ENCODE measurements at regions not wholly inside any gene's neighbourhood (a gene's known extent, or its start where the extent isn't known, plus 50 kb on each side); places are given as distances from the start of the nearest gene placed in this dataset.

DNA sequence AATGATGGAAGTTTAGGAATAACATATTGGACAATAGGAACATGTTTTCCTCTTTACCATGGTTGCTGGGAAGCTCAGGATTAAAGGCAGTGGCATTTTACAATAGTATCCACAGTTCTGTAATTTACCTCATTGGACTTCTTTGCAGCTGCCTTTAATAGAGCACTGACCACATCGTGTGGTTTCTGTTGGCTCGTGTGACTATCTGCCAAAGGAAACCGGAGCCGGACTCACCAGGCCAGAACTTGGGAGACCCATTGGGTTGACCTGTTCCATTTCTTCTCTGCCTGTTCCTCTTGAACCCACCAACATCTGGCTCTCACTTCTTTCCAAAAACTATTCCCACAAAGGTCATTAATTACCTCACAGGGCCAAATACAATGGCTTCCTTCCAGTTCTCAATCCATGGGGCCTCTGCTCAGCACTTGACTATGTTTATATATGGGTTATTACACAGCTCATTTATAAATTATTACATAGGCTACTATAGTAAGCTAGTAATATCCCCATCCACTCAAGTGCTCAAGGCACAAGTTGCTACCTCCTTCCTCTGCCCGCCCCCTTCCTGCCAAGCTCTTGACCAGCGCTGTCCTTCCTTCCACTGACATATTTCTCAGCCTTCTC is 121.5 kb upstream of the VASH1 start:
- TF ChIP-seq ZFP41 (tag by site-specific recombination; IDR thresholded peaks at IDR 0.05; ENCODE audit: borderline replicate concordance) (no peak), ZNF138 (tag by site-specific recombination; IDR thresholded peaks at IDR 0.05; ENCODE audit: borderline replicate concordance) (no peak), ZFP37 (tag by site-specific recombination; IDR thresholded peaks at IDR 0.05) (no peak), ZNF660 (tag by site-specific recombination; IDR thresholded peaks at IDR 0.05) (no peak)
- TF ChIP-seq, protein P1, sequence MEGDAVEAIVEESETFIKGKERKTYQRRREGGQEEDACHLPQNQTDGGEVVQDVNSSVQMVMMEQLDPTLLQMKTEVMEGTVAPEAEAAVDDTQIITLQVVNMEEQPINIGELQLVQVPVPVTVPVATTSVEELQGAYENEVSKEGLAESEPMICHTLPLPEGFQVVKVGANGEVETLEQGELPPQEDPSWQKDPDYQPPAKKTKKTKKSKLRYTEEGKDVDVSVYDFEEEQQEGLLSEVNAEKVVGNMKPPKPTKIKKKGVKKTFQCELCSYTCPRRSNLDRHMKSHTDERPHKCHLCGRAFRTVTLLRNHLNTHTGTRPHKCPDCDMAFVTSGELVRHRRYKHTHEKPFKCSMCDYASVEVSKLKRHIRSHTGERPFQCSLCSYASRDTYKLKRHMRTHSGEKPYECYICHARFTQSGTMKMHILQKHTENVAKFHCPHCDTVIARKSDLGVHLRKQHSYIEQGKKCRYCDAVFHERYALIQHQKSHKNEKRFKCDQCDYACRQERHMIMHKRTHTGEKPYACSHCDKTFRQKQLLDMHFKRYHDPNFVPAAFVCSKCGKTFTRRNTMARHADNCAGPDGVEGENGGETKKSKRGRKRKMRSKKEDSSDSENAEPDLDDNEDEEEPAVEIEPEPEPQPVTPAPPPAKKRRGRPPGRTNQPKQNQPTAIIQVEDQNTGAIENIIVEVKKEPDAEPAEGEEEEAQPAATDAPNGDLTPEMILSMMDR (tag by site-specific recombination; IDR thresholded peaks at IDR 0.05), result no peak
